IPS-18a (cell line): ENCODE measurements at regions not wholly inside any gene's neighbourhood (a gene's known extent, or its start where the extent isn't known, plus 50 kb on each side); places are given as distances from the start of the nearest gene placed in this dataset.

Source experiments
- H3K27ac ChIP-seq: one replicate; pipeline ENCODE4 v1.5.1; 2013; ENCODE audit warnings: low read length
- H3K27me3 ChIP-seq: one replicate; pipeline ENCODE4 v1.6.1; 2013; ENCODE audit warnings: mild to moderate bottlenecking, low read length; ENCODE audit not compliant: control insufficient read depth, insufficient read depth
- H3K36me3 ChIP-seq: one replicate; pipeline ENCODE4 v1.6.1; 2013; ENCODE audit warnings: low read depth, low read length; ENCODE audit not compliant: control insufficient read depth
- H3K4me1 ChIP-seq: one replicate; pipeline ENCODE4 v1.6.1; 2013; ENCODE audit warnings: low read depth, low read length; ENCODE audit not compliant: control insufficient read depth
- H3K4me3 ChIP-seq: one replicate; pipeline ENCODE4 v1.5.1; 2013; ENCODE audit warnings: low read length
- H3K9ac ChIP-seq: one replicate; pipeline ENCODE4 v1.6.1; 2013; ENCODE audit warnings: mild to moderate bottlenecking, low read length, moderate library complexity
- H3K9me3 ChIP-seq: one replicate; pipeline ENCODE4 v1.6.1; 2013; ENCODE audit warnings: low read depth, low read length; ENCODE audit not compliant: control insufficient read depth

DNA sequence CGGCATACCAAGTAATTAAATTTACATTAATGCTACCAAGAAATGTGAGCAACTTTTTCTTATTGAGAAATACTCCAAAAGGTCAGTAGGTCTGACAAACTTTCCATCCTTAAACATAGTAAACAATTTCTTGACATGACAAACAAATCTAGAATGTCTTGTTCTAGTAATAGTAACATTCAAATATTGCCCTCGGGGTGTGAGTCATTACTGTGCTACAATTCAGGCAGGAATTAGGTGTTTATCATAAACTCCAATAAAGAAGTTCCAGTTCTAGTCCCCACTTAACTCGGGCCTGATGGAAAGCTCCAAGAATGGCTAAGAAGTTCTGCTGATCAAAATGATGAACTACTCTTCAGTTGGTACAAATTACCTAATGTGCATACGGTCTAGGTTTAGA lies 235.6 kb upstream of the TUSC1 start:
- Histone ChIP-seq H3K4me3 (no peak overlapping the region), H3K4me1 (no peaks in the 10 kb centered on the region), H3K9me3 (no peaks in the 10 kb centered on the region), H3K36me3 (no peaks in the 10 kb centered on the region), H3K27ac (no peak overlapping the region), H3K9ac (no peak overlapping the region), H3K27me3 (no peaks in the 10 kb centered on the region)

DNA sequence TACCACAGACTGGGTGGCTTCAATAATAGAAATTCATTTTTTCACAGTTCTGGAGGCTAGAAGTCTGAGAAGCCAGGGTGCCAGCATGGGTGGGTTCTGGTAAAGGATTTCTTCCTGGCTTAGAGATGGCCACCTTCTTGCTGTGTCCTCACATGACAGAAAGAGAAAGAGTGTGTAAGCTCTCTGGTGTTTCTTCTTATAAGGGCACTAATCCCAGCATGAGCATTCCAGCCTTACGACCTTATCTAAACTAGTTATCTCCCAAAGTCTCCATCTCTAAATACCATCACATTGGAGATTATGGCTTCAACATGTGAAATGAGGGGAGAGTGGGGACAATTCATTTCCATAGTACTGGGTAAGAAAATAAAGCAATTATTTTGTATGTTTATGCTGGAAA lies 226.5 kb upstream of the TUSC1 start:
- Histone ChIP-seq H3K4me1 (no peaks in the 10 kb centered on the region), H3K9ac (no peak overlapping the region), H3K27ac (no peak overlapping the region), H3K27me3 (no peaks in the 10 kb centered on the region), H3K9me3 (no peaks in the 10 kb centered on the region), H3K36me3 (no peaks in the 10 kb centered on the region), H3K4me3 (no peak overlapping the region)

DNA sequence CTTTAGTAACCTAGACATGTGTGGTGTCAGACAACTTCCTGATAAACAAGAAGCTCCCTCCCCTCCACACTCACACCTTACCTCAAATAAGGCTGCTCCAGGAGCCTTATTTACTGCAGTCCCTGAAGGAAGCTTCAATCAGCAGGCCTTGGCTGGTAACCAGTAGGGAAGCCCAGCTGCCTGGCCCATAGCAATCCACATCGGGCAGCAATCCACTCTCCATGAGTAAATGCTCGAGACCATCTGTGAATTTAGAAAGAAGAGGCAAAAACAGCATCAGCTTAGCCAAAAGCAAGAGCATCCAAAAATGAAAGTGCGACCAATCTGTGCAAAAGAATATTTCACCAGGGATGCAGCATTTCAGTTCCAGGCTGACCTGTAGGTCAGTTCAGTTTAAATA lies 213.3 kb upstream of the TUSC1 start:
- no peaks in the 10 kb centered on the region for H3K27me3 ChIP-seq
- no peak overlapping the region for H3K27ac ChIP-seq
- H3K36me3 ChIP-seq = no peaks in the 10 kb centered on the region
- peaks cover 6% of the 10 kb centered on the region for H3K9me3 ChIP-seq
- H3K4me1 ChIP-seq = no peaks in the 10 kb centered on the region
- no peak overlapping the region for H3K9ac ChIP-seq
- H3K4me3 ChIP-seq = no peak overlapping the region

DNA sequence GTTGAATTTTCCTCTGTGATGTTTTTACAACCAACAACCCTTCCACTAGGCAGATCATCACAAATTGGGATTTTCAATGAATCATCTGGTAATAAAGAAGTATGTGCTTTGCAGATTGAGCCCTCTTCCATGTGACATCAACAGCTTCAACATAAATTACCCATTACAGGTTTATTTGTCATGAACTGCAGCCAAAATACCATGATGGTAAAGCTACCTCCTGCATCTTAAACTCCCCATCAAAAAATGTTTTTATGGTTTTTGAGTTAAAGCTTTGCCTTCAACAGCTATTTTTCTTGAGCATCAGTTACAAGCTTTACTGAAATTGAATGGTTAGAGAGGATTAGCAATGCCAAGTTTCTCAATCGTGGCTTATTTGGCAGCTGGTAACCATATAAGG lies 211.4 kb upstream of the TUSC1 start:
- H3K27me3 ChIP-seq = no peaks in the 10 kb centered on the region
- H3K27ac ChIP-seq = no peak overlapping the region
- H3K9me3 ChIP-seq = no peaks in the 10 kb centered on the region
- H3K4me3 ChIP-seq = no peak overlapping the region
- no peaks in the 10 kb centered on the region for H3K36me3 ChIP-seq
- H3K9ac ChIP-seq = no peak overlapping the region
- no peaks in the 10 kb centered on the region for H3K4me1 ChIP-seq

DNA sequence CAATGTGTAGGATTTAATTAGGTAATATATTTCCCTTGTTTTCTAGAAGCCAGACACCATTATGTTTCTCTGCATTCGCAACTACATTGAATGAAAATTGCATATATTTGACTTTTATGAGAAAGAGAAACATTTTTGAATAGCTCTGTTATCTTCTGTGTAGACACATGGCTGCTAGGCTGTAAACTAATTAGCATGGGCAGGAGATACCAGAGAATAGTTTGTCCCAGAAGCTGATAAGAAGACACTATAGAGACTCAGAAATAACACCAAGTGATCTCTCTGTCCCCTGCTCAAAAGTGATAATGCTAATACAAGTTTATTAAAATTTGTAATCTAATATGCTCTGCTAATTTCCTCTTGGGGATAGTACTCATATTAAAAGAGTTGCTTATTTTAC lies 198.0 kb upstream of the TUSC1 start:
- Histone ChIP-seq H3K4me3 (no peak overlapping the region), H3K27ac (no peak overlapping the region), H3K9ac (no peak overlapping the region), H3K27me3 (no peaks in the 10 kb centered on the region), H3K36me3 (no peaks in the 10 kb centered on the region), H3K4me1 (no peaks in the 10 kb centered on the region), H3K9me3 (no peaks in the 10 kb centered on the region)

- no peaks in the 10 kb centered on the region for H3K4me1 ChIP-seq
- H3K27ac ChIP-seq = no peak overlapping the region
- H3K4me3 ChIP-seq = no peak overlapping the region
- no peaks in the 10 kb centered on the region for H3K27me3 ChIP-seq
- H3K9me3 ChIP-seq = no peaks in the 10 kb centered on the region
- no peak overlapping the region for H3K9ac ChIP-seq
- no peaks in the 10 kb centered on the region for H3K36me3 ChIP-seq
Measured at GRCh38 chr9:25864509-25864908, 186.3 kb upstream of the TUSC1 start.

- H3K9me3 ChIP-seq = no peaks in the 10 kb centered on the region
- no peaks in the 10 kb centered on the region for H3K27me3 ChIP-seq
- no peak overlapping the region for H3K27ac ChIP-seq
- no peaks in the 10 kb centered on the region for H3K36me3 ChIP-seq
- no peaks in the 10 kb centered on the region for H3K4me1 ChIP-seq
- no peak overlapping the region for H3K9ac ChIP-seq
- no peak overlapping the region for H3K4me3 ChIP-seq
Measured at GRCh38 chr9:25861421-25861820, 183.2 kb upstream of the TUSC1 start.

GRCh38 chr9:25857147-25857546 lies 178.9 kb upstream of the TUSC1 start:
- Histone ChIP-seq H3K36me3 (no peaks in the 10 kb centered on the region), H3K9me3 (peaks cover 15% of the 10 kb centered on the region), H3K27ac (no peak overlapping the region), H3K27me3 (no peaks in the 10 kb centered on the region), H3K9ac (no peak overlapping the region), H3K4me3 (no peak overlapping the region), H3K4me1 (no peaks in the 10 kb centered on the region)

GRCh38 chr9:25850803-25851202 lies 172.6 kb upstream of the TUSC1 start:
- Histone ChIP-seq H3K9ac (no peak overlapping the region), H3K9me3 (peaks cover 29% of the 10 kb centered on the region), H3K4me3 (no peak overlapping the region), H3K27ac (no peak overlapping the region), H3K36me3 (no peaks in the 10 kb centered on the region), H3K4me1 (no peaks in the 10 kb centered on the region), H3K27me3 (no peaks in the 10 kb centered on the region)

- no peak overlapping the region for H3K4me3 ChIP-seq
- H3K9me3 ChIP-seq = peaks cover 4% of the 10 kb centered on the region
- no peak overlapping the region for H3K9ac ChIP-seq
- H3K27ac ChIP-seq = no peak overlapping the region
- H3K27me3 ChIP-seq = no peaks in the 10 kb centered on the region
- no peaks in the 10 kb centered on the region for H3K36me3 ChIP-seq
- H3K4me1 ChIP-seq = no peaks in the 10 kb centered on the region
Measured at GRCh38 chr9:25845867-25846266, 167.6 kb upstream of the TUSC1 start.

GRCh38 chr9:25830381-25830780 lies 152.1 kb upstream of the TUSC1 start:
- Histone ChIP-seq H3K27me3 (no peaks in the 10 kb centered on the region), H3K4me1 (no peaks in the 10 kb centered on the region), H3K27ac (no peak overlapping the region), H3K9me3 (no peaks in the 10 kb centered on the region), H3K4me3 (no peak overlapping the region), H3K36me3 (no peaks in the 10 kb centered on the region), H3K9ac (no peak overlapping the region)

DNA sequence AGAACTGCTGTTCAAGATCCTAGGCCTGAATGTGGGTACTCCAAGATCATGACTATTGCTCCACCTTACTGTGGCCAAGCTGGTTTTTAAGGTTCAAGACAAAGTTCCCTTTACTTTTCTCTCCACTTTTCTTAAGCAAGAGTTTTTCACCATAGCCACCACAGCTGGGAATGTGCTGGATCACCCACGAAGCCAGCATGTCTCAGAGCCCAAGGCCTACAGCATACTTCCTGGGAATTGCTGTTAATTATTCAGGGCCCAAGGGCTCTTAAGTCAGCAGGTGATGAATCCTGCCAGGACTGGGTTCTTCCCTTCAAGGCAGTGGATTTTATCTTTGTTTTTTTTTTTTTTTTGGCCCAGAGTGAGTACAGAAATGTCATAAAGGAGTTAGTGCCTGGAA lies 149.4 kb upstream of the TUSC1 start:
- Histone ChIP-seq H3K9ac (no peak overlapping the region), H3K36me3 (no peaks in the 10 kb centered on the region), H3K27ac (no peak overlapping the region), H3K27me3 (no peaks in the 10 kb centered on the region), H3K4me1 (no peaks in the 10 kb centered on the region), H3K9me3 (no peaks in the 10 kb centered on the region), H3K4me3 (no peak overlapping the region)
